ENCODE measurements at regions not wholly inside any gene's neighbourhood (a gene's known extent, or its start where the extent isn't known, plus 50 kb on each side); places are given as distances from the start of the nearest gene placed in this dataset.

- no peak for DNase-seq
Observed at GRCh38 chr9:32837551-32838058, 54.3 kb downstream of the TMEM215 start.

DNA sequence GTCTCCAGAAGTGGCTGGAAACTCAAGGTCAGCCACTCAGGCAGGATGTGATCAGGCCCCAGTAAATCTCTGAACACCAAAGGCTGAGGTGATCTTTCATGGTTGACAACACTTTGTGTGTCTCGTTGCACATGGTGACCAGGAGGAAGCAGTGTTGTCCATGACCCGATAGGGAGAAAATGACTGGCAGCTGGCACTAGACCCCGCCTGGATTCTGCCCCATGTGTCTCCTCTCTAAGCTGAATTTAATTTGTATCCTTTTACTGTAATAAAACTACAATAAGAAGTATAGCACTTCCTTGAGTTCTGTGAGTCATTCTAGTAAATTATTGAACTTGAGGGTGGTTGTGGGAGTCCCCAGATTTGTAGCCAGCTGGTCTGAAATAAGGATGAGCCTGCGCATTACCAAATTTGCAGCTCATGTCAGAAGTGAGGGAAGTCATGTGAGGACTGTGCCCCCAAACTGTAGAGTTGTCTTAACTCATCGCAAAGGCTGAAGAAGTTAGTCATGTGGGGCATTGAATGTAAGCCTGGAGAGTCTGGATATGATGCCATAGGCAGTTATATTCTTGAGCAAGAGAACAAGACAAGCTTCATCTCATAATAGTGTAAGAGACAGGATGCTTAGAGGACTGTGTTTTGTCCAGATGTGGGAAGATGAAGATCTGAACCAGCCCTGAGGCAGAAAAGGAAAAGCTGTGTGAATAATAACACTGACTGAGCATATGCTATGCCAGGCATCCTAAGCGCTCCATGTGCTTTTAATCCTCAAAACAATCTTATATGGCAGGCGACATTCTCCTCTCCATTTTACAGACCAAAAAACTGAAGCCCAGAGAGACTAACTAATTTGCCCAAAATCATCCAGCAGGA, 55.9 kb downstream of the TMEM215 start:
- no peak for DNase-seq

DNA sequence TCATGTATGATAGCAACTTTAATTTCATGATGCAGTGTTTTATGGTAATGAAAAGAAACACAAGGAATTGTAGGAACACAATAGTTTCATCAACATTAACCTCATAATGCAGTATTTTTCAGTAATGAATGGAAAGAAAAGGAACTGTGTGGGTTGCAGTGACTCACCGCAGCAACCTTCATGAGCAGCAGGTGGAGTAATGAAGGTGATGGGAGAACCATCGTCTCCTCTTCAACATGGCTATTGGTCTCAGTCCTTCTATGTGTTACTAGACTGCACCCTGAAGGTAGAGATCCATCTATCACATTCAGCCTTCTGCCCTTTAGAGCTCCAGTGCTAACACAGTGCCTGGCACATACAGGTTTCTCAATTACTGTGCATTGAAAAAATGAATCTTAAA, 58.0 kb downstream of the TMEM215 start:
- DNase-seq, result no peak

DNA sequence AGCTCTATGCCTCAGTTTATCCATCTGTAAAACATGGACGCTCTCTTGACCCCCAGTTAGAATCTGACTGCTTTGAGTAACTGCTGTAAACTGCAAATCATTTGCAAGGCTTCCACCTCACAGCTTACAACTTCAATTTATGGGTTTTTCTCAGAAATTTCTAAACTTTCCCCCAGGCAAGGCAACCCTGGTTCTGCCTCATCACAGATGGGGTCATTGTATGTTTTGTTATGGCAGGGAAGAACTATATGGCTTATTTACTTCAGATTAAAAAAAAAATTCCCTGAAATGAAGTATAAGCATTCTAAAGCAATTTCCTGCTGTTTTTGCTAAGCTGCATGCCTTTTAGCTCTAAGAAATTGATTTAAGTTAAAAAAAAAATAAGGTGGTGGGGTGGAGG, 60.0 kb downstream of the TMEM215 start:
- no peak for DNase-seq

GRCh38 chr9:32844259-32844658, 60.9 kb downstream of the TMEM215 start:
- DNase-seq, result no peak

DNA sequence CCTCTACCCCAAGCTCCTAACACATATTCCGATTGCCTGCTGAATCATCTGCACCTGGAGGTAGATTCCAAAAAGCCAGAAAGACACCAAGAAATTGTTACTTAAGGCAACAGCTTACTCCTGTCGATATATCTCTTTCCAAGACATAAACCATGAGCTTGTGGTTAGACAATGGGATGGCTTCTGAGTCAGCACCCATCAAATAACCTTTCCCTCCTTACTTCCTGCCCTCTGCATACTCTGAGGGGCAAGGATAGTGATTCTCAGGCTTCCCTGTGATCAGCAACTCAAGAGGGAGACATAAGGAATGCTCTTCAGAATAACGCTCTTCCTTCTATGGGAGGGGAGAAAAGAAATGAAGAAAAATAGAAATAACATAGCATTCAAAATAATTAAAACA, 70.9 kb downstream of the TMEM215 start:
- no peak for DNase-seq

- DNase-seq, result no peak
Observed at GRCh38 chr9:32855752-32856151, 72.4 kb downstream of the TMEM215 start.

DNA sequence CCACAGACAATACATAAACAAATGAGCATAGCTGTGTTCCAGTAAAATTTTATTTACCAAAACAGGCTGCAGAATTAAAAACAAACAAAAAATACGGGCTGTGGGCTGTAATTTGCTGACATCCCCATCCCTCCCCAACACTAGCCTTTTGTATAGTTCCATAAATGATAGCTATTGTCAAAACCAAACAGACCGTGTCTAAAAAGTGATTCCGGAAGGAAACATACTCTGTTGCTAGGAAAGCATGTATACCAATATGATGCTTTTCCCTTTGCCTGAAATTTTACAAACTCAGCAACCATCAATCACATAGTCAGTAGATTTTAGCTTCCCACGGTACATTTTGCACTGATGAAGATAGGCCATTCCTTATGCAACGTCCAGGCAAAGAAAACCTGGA, 80.0 kb downstream of the TMEM215 start:
- DNase-seq, result no peak

GRCh38 chr9:32864971-32865370, 81.6 kb downstream of the TMEM215 start:
- no peak for DNase-seq

- DNase-seq, result no peak
Observed at GRCh38 chr9:32866273-32866672, 82.9 kb downstream of the TMEM215 start.

DNA sequence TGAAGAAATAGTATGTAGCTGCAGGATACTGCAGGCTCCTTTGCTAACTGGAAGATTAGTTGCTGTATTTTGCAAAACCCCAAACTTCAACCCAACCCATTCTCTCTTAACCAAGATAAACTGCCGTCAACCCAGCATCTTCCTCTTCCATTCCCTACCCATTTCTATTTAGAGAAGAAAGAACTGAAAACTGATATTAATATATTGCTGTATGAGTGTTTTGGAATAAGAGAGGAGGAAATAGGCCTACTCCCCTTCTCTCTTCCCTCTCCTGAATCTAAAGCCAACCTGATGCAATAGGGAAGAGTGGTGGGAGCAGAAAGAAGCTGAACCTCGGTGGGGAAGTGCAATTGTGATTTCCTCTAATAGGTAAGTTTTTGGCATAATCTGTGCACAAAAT, 83.7 kb downstream of the TMEM215 start:
- no peak for DNase-seq

DNA sequence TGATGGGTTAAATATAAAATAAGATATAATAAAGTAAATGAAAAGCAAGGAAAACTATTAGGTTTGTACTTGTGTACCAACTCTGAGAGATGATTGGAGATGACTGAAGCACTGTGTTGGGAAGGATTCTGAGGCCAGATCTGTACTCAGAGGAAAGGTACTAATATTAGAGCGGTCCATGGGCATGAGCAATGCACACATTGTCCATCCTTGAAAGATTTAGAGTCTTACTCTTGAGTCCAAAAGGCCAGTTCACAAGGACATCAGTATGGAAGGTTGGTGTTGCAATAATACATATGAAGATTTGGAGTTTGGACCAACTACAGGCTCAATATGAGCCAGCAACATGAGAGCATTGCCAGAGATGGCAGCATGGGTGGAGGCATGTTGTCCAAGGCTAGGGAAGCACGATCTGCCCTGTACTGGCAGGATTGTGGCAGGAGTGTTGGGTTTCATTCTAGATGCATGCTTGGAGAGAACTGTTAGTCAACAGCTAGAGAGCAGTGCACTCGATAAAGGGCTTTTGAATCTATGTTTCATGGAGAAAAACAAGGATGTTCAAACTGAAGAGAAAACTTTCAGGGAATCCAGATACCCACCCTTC, 84.4 kb downstream of the TMEM215 start:
- no peak for DNase-seq

- DNase-seq, result no peak
Observed at GRCh38 chr9:32869404-32869803, 86.1 kb downstream of the TMEM215 start.

GRCh38 chr9:32873131-32873530, 89.8 kb downstream of the TMEM215 start:
- DNase-seq, result no peak

GRCh38 chr9:32873553-32873952, 90.2 kb downstream of the TMEM215 start:
- DNase-seq, result no peak

GRCh38 chr9:32875242-32875641, 91.9 kb downstream of the TMEM215 start:
- no peak for DNase-seq

DNA sequence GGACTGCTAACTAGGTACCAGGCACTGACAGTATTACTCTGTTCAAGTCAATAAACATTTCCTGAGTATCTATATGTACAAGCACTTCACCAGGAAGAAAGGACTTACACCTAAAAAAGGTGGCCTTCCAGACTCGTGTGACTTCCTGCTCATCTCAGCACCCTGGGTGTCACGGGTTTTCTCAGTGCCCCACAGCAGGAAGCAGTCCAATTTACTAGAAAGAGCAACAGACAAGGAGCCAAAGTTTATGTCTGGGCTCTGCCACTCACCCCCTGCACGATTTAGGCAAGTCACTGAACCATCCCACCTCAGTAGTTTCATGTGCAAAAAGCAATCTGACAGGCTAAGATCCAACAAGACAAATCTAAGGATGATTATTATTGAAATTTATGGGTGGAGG, 92.4 kb downstream of the TMEM215 start:
- DNase-seq, result no peak

DNA sequence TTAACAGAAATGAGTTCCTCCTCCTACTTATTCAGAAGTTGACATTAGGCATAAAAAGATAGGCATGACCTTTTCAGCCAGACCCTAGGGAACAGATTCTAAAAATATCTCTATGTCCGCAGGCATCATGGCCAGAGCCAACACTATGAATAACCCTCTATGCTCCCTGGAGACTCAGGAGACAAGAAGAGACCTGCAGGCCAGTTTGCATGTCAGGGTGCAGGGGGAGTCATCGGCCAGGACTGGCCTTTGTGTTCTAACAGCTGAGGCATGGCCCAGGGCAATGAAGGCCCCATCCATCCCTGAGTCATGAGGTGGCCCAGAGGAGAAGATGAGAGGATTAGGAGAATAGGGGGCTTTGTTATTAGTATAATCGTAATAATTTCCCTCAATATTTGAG, 93.8 kb downstream of the TMEM215 start:
- DNase-seq, result no peak

- no peak for DNase-seq
Observed at GRCh38 chr9:32877639-32878217, 94.4 kb downstream of the TMEM215 start.

DNA sequence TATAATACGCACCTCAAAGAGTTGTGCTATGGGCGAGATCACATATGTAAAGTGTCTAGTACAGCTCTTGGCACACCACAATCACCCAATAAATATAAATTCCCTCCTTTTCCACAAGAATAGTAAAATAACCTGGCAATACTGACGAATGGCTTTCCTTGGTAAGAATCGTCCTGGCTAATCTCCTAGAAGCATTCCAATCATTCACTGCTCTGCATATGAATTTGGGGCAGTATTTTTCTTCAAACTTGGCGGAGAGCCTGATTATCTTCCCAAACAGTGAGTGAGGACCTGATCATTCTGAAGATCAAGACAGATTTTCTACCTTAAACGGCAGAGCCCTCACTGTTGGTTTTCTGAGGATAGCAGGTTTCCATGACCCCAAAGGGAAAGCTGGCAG, 96.0 kb downstream of the TMEM215 start:
- DNase-seq, result no peak

DNA sequence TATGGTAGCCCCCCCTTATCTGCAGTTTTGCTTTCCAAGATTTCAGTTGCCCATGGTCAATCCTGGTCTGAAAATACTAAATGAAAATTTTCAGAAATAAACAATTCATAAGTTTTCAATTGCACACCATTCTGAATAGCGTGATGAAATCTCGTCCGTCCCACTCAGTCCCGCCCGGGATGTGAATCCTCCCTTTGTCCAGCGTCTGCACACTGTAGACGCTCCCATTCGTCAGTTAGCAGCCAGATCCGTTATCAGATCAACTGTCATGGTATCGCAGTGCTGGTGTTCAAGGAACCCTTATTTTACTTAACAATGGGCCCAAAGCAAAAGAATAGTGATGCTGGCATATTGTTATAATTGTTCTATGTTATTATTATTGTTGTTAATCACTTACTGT, 98.6 kb downstream of the TMEM215 start:
- DNase-seq, result no peak

GRCh38 chr9:32882705-32883104, 99.4 kb downstream of the TMEM215 start:
- DNase-seq, result no peak

DNA sequence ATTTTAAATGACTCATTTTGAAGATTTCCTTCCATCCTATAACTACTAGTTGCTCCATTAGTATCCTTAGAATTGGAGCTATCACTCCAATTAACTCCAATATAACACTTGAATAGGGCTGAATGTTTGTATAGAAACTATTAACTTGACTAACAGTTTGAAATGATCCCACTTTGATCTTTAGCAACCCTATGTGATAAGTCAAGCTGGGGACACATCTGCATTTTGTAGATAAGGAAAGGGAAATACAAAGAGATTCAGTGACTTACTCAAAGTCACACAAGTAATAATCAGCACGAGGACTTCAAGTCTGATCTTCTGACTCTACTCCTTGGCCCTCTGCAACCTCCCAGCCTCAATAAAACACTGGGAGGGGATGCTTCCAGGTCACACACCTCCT, 101.1 kb downstream of the TMEM215 start:
- no peak for DNase-seq

- no peak for DNase-seq
Observed at GRCh38 chr9:32886021-32886420, 102.7 kb downstream of the TMEM215 start.
